SU-DHL-6 (cell line): ENCODE measurements at regions not wholly inside any gene's neighbourhood (a gene's known extent, or its start where the extent isn't known, plus 50 kb on each side); places are given as distances from the start of the nearest gene placed in this dataset.

Source experiments
- CTCF ChIP-seq: fragments of 200-600 bp; sonication (generic); IDR thresholded peaks from one replicate; pipeline ENCODE4 v1.5.1; 2017; ENCODE audit warnings: antibody characterized with exemption, mild to moderate bottlenecking, low read length, moderate library complexity; ENCODE audit not compliant: insufficient read depth, poor library complexity, severe bottlenecking
- EZH2phosphoT487 ChIP-seq: fragments of 200-600 bp; sonication (generic), shearing (Covaris generic); conservative IDR thresholded peaks from 2 replicates; pipeline ENCODE4 v1.6.1; 2018; ENCODE audit warnings: mild to moderate bottlenecking, antibody characterized with exemption, low read length, moderate library complexity, mixed read lengths

- TF ChIP-seq CTCF: no peak
- TF ChIP-seq EZH2phosphoT487: no peak
Measured at GRCh38 chr4:138672393-138672976, 343.1 kb upstream of the NOCT start.
